ENCODE measurements at regions not wholly inside any gene's neighbourhood (a gene's known extent, or its start where the extent isn't known, plus 50 kb on each side); places are given as distances from the start of the nearest gene placed in this dataset.

GRCh38 chr3:139808201-139808600, 126.8 kb upstream of the CLSTN2 start:
- ATAC-seq (no peak), FAIRE-seq (no peak), DNase-seq (ENCODE audit: extremely low read depth in 1 of 4, low spot score in 3 of 4) (no peak)
- Histone ChIP-seq H3K9me1 (ENCODE audit: control insufficient read depth, insufficient read depth, low read length) (no peaks in the 10 kb centered on the region), H3K27ac (ENCODE audit: extremely low read depth, low read depth, low read length) (no peak overlapping the region), H3K27me3 (ENCODE audit: control insufficient read depth in 2 of 2, insufficient read depth in 2 of 2, low read length in 2 of 2) (no peaks in the 10 kb centered on the region), H4K20me1 (replicated peaks; ENCODE audit: control insufficient read depth, insufficient read depth, low read length) (no peaks in the 10 kb centered on the region), H2AFZ (ENCODE audit: low read depth, low read length) (no peak overlapping the region), H3K9me3 (replicated peaks; ENCODE audit: control insufficient read depth, insufficient read depth, low read depth, low read length) (no peaks in the 10 kb centered on the region), H3K9ac (ENCODE audit: insufficient read depth in 1 of 2, low read depth in 2 of 2, low read length in 2 of 2) (no peak overlapping the region), H3K4me1 (replicated peaks in 1 of 2; ENCODE audit: control insufficient read depth in 2 of 2, insufficient read depth in 2 of 2, low read length in 2 of 2) (no peaks in the 10 kb centered on the region), H3K4me2 (ENCODE audit: insufficient read depth, low read length) (no peak overlapping the region), H3K4me3 (no peak overlapping the region), H3K79me2 (ENCODE audit: control insufficient read depth, insufficient read depth, low read length) (no peaks in the 10 kb centered on the region), H3K36me3 (ENCODE audit: control insufficient read depth, insufficient read depth, low read length) (no peaks in the 10 kb centered on the region)
- 4% methylated on average over 5 of the region's 5 CpGs for WGBS (ENCODE audit: insufficient coverage, low coverage, missing lambda C conversion rate)
- intact Hi-C loops (cut with micrococcal nuclease), result no loop called here
- CTCF ChIA-PET (ENCODE audit: low intra/inter-chr PET ratio), result no interaction called here
- in situ Hi-C loops (cut with MboI), result no loop called here
- TF ChIP-seq MTA3 (IDR thresholded peaks at IDR 0.05; ENCODE audit: borderline replicate concordance) (no peak), ARHGAP35 (IDR thresholded peaks at IDR 0.05; ENCODE audit: partially characterized antibody) (no peak)
- POLR2A ChIA-PET, result no interaction called here
- no TSS peak for BruUV-seq (replicated peaks)

- in situ Hi-C loops (cut with MboI) (no loop called here), intact Hi-C loops (cut with micrococcal nuclease) (no loop called here)
- Histone ChIP-seq H3K9me1 (ENCODE audit: control insufficient read depth, insufficient read depth, low read length) (no peaks in the 10 kb centered on the region), H3K79me2 (ENCODE audit: control insufficient read depth, insufficient read depth, low read length) (no peaks in the 10 kb centered on the region), H3K36me3 (ENCODE audit: control insufficient read depth, insufficient read depth, low read length) (no peaks in the 10 kb centered on the region), H3K27me3 (ENCODE audit: control insufficient read depth in 2 of 2, insufficient read depth in 2 of 2, low read length in 2 of 2) (no peaks in the 10 kb centered on the region), H3K9ac (ENCODE audit: insufficient read depth in 1 of 2, low read depth in 2 of 2, low read length in 2 of 2) (no peak overlapping the region), H2AFZ (ENCODE audit: low read depth, low read length) (no peak overlapping the region), H3K4me3 (no peak overlapping the region), H3K27ac (ENCODE audit: extremely low read depth, low read depth, low read length) (no peak overlapping the region), H3K4me2 (ENCODE audit: insufficient read depth, low read length) (no peak overlapping the region), H4K20me1 (replicated peaks; ENCODE audit: control insufficient read depth, insufficient read depth, low read length) (no peaks in the 10 kb centered on the region), H3K4me1 (replicated peaks in 1 of 2; ENCODE audit: control insufficient read depth in 2 of 2, insufficient read depth in 2 of 2, low read length in 2 of 2) (no peaks in the 10 kb centered on the region), H3K9me3 (replicated peaks; ENCODE audit: control insufficient read depth, insufficient read depth, low read depth, low read length) (no peaks in the 10 kb centered on the region)
- CTCF ChIA-PET (ENCODE audit: low intra/inter-chr PET ratio), result no interaction called here
- no TSS peak for BruUV-seq (replicated peaks)
- no peak for DNase-seq (ENCODE audit: extremely low read depth in 1 of 4, low spot score in 3 of 4)
- ATAC-seq, result no peak
- POLR2A ChIA-PET, result no interaction called here
- no peak for FAIRE-seq
- 2% methylated on average over 3 of the region's 3 CpGs for WGBS (ENCODE audit: insufficient coverage, low coverage, missing lambda C conversion rate)
- no peak for TF ChIP-seq RB1 (IDR thresholded peaks at IDR 0.05; ENCODE audit: low read depth)
- no peak for TF ChIP-seq CREB5 (CRISPR knock-in tag; IDR thresholded peaks at IDR 0.05)
- no peak for TF ChIP-seq ZEB2 (IDR thresholded peaks at IDR 0.05)
- TF ChIP-seq PKNOX1 (IDR thresholded peaks at IDR 0.05), result no peak
- TF ChIP-seq HOMEZ (CRISPR knock-in tag; IDR thresholded peaks at IDR 0.05), result no peak
- TF ChIP-seq HMG20B (CRISPR knock-in tag; IDR thresholded peaks at IDR 0.05), result no peak
- TF ChIP-seq ZNF740 (CRISPR knock-in tag; IDR thresholded peaks at IDR 0.05), result no peak
- no peak for TF ChIP-seq ZNF740 (tag; IDR thresholded peaks at IDR 0.05)
- no peak for TF ChIP-seq JUNB (CRISPR knock-in tag; conservative IDR thresholded peaks at IDR 0.05)
- TF ChIP-seq ZNF274 (IDR thresholded peaks at IDR 0.05; ENCODE audit: borderline replicate concordance, low read depth, low read length), result no peak
- TF ChIP-seq CBX8 (IDR thresholded peaks at IDR 0.05; ENCODE audit: borderline replicate concordance, extremely low read depth, low read depth, low read length, poor library complexity, severe bottlenecking), result no peak
Measured at GRCh38 chr3:139803294-139803693, 125.5 kb upstream of the NMNAT3 start.
